ENCODE measurements at regions not wholly inside any gene's neighbourhood (a gene's known extent, or its start where the extent isn't known, plus 50 kb on each side); places are given as distances from the start of the nearest gene placed in this dataset.
"Not testable (repeated sequence)": the region's sequence is repeated elsewhere in the genome, so short reads cannot be mapped to it uniquely, and the experiment has no call there.

DNA sequence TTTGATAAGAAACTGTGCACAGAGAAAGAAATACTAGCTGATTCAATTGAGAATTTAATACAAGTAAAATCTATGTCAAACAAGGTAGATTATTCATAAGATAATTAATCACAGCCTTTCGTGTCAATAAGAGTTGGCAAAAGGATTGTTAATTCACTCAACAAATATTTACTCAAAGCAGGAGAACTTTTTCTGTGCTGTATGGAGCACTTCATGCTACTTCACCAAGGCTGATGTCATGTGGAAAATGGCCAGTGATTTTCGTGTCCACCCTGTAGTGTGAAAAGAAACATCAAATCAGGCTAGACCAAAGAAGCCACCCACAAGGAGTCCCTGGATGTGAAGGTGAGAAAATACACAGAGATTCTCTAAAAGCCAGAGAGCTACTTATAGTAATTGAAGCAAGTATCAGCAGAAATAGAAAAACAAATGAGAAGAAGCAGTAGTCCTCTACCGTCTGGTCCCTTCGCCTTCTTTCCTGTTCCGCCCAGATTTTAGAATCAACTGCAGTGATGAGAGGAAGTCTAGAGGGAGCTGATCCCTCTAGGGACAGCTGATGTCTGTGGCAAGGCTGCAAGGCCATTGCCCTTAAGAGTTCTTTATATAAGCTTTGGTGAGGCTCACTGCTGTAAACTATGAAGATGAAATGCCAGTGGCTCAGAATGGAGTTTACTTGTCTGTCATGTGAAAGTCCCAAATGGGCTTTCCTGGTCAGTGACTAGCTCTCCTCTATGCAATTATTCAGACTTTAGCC, 201.3 kb upstream of the APCDD1 start:
- in situ Hi-C loops (cut with MboI): no loop called here
- Histone ChIP-seq H3K9me3 (ENCODE audit: low read depth) (no peaks in the 10 kb centered on the region), H3K9me2 (ENCODE audit: insufficient read depth) (no peaks in the 10 kb centered on the region), H3K9ac (no peak overlapping the region), H2AFZ (no peak overlapping the region), H3K79me2 (ENCODE audit: insufficient read depth) (no peaks in the 10 kb centered on the region), H3K36me3 (ENCODE audit: low read depth) (no peaks in the 10 kb centered on the region), H3K4me2 (ENCODE audit: unreplicated experiment) (no peak overlapping the region), H3K27me3 (replicated peaks; ENCODE audit: insufficient read depth) (no peaks in the 10 kb centered on the region), H3K27ac (no peak overlapping the region), H3F3A (ENCODE audit: insufficient read depth) (no peaks in the 10 kb centered on the region), H4K20me1 (ENCODE audit: insufficient read depth) (no peaks in the 10 kb centered on the region), H3K4me1 (ENCODE audit: insufficient read depth) (no peaks in the 10 kb centered on the region), H3K4me3 (no peak overlapping the region)
- DNase-seq: no peak
- WGBS, 2 experiments (ENCODE audit: low coverage in 1 of 2, low lambda C conversion rate in 2 of 2, missing lambda C conversion rate in 2 of 2): 45% methylated on average over 5 of the region's 5 CpGs
- TF ChIP-seq EZH2phosphoT487 (IDR thresholded peaks at IDR 0.05; ENCODE audit: insufficient read depth, low read depth) (no peak), EZH2 (IDR thresholded peaks at IDR 0.05; ENCODE audit: insufficient read depth, poor library complexity, severe bottlenecking) (no peak)

DNA sequence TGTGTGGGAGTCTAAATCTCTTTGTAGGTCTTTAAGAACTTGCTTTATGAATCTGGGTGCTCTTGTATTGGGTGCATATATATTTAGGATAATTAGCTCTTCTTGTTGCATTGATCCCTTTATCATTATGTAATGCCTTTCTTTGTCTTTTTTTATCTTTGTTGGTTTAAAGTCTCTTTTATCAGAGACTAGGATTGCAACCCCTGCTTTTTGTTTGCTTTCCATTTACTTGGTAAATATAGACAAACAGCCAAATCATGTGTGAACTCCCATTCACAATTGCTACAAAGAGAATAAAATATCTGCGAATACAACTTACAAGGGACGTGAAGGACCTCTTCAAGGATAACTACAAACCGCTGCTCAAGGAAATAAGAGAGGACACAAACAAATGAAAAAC, 198.2 kb upstream of the APCDD1 start:
- in situ Hi-C loops (cut with MboI); H4K20me1 ChIP-seq (ENCODE audit: insufficient read depth); H3K36me3 ChIP-seq (ENCODE audit: low read depth); H3K27ac ChIP-seq; H2AFZ ChIP-seq; H3K9me2 ChIP-seq (ENCODE audit: insufficient read depth); H3K4me3 ChIP-seq; H3K4me2 ChIP-seq (ENCODE audit: unreplicated experiment); H3F3A ChIP-seq (ENCODE audit: insufficient read depth); H3K9me3 ChIP-seq (ENCODE audit: low read depth); H3K27me3 ChIP-seq (replicated peaks; ENCODE audit: insufficient read depth); DNase-seq; H3K79me2 ChIP-seq (ENCODE audit: insufficient read depth); H3K4me1 ChIP-seq (ENCODE audit: insufficient read depth); H3K9ac ChIP-seq: not testable (repeated sequence)
- 78 to 88% methylated on average over 3 of the region's 3 CpGs for WGBS, 2 experiments (ENCODE audit: low coverage in 1 of 2, low lambda C conversion rate in 2 of 2, missing lambda C conversion rate in 2 of 2)

DNA sequence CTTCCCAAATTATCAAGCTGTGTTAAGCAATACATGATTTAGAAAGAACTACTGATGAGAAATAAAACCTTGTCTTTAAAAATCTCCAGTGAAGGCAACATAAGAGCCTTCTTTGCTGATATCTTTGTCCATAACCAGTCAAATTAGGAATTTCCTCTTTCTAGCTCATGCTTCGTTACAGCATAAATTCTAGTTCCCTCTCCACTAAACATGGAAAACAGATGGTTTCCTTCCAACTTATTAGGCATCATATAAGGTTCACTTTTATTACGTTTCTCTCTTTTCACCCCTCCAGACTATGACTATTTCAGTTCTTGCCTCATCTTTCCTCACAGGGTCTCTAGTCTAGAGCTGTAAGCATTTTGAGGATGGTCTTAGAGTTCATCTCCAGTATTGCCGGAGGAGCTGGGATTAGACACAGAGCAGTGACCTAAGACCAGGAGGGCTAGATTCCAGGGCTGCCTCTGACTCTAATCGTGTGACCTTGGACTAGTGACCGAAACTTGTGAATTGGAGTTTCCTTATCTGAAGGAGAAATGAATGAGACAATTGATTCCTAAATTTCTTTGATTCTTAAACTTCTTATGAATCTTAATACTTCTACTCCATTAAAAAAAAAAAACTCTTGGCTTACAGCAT, 195.5 kb upstream of the APCDD1 start:
- DNase-seq: no peak

DNA sequence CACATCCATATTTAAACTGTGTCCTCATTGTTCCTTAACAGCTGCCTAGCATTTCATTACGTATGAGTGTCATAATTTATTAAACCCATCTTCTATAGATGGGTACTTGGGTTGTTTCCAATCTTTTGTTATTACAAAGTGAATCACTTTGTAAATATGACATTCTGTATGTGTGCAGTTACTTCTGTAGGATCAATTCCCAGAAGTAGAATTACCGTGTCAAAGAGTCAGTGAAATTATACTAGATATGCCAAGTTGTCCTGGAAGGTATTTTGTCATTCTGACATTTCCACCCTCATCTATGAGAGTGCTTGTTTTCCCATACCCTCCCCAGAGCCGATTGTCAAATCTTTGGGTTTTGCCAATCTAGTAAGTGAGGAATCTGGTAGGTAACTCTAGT, 194.5 kb upstream of the APCDD1 start:
- WGBS, 2 experiments (ENCODE audit: low coverage in 1 of 2, low lambda C conversion rate in 2 of 2, missing lambda C conversion rate in 2 of 2): 71 to 73% methylated on average over 3 of the region's 3 CpGs
- DNase-seq: no peak
- no peak overlapping the region for H3K27ac ChIP-seq
- H3K9me2 ChIP-seq (ENCODE audit: insufficient read depth): no peaks in the 10 kb centered on the region
- no peaks in the 10 kb centered on the region for H3F3A ChIP-seq (ENCODE audit: insufficient read depth)
- in situ Hi-C loops (cut with MboI): no loop called here
- H3K4me1 ChIP-seq (ENCODE audit: insufficient read depth): no peaks in the 10 kb centered on the region; the same call in 1 of the 2 replicates
- no peaks in the 10 kb centered on the region for H3K79me2 ChIP-seq (ENCODE audit: insufficient read depth)
- no peaks in the 10 kb centered on the region for H3K9me3 ChIP-seq (ENCODE audit: low read depth)
- H3K4me3 ChIP-seq: no peak overlapping the region
- H2AFZ ChIP-seq: no peak overlapping the region
- no peak overlapping the region for H3K4me2 ChIP-seq (ENCODE audit: unreplicated experiment)
- H3K27me3 ChIP-seq (replicated peaks; ENCODE audit: insufficient read depth): no peaks in the 10 kb centered on the region
- no peaks in the 10 kb centered on the region for H3K36me3 ChIP-seq (ENCODE audit: low read depth)
- no peak overlapping the region for H3K9ac ChIP-seq
- H4K20me1 ChIP-seq (ENCODE audit: insufficient read depth): no peaks in the 10 kb centered on the region
- TF ChIP-seq EZH2phosphoT487 (IDR thresholded peaks at IDR 0.05; ENCODE audit: insufficient read depth, low read depth) (no peak), EZH2 (IDR thresholded peaks at IDR 0.05; ENCODE audit: insufficient read depth, poor library complexity, severe bottlenecking) (no peak)

More for the DNA sequence above, 195.5 kb upstream of the APCDD1 start:
- no peak overlapping the region for H3K27ac ChIP-seq
- in situ Hi-C loops (cut with MboI): no loop called here
- 71 to 82% methylated on average over 5 of the region's 5 CpGs for WGBS, 2 experiments (ENCODE audit: low coverage in 1 of 2, low lambda C conversion rate in 2 of 2, missing lambda C conversion rate in 2 of 2)
- H3K9ac ChIP-seq: no peak overlapping the region
- H4K20me1 ChIP-seq (ENCODE audit: insufficient read depth): no peaks in the 10 kb centered on the region
- no peaks in the 10 kb centered on the region; the same call in 1 of the 2 replicates for H3K4me1 ChIP-seq (ENCODE audit: insufficient read depth)
- no peaks in the 10 kb centered on the region for H3K9me2 ChIP-seq (ENCODE audit: insufficient read depth)
- H2AFZ ChIP-seq: no peak overlapping the region
- H3K27me3 ChIP-seq (replicated peaks; ENCODE audit: insufficient read depth): no peaks in the 10 kb centered on the region
- H3K9me3 ChIP-seq (ENCODE audit: low read depth): no peaks in the 10 kb centered on the region
- no peaks in the 10 kb centered on the region for H3K79me2 ChIP-seq (ENCODE audit: insufficient read depth)
- no peak overlapping the region for H3K4me3 ChIP-seq
- no peak overlapping the region for H3K4me2 ChIP-seq (ENCODE audit: unreplicated experiment)
- TF ChIP-seq EZH2 (IDR thresholded peaks at IDR 0.05; ENCODE audit: insufficient read depth, poor library complexity, severe bottlenecking) (no peak), EZH2phosphoT487 (IDR thresholded peaks at IDR 0.05; ENCODE audit: insufficient read depth, low read depth) (no peak)
- H3F3A ChIP-seq (ENCODE audit: insufficient read depth): no peaks in the 10 kb centered on the region
- no peaks in the 10 kb centered on the region for H3K36me3 ChIP-seq (ENCODE audit: low read depth)

Data from GM23248 (cell line).